NCI-H524 treated with DMSO at 0.1 percent for 48 hours (cell line): ENCODE measurements at regions not wholly inside any gene's neighbourhood (a gene's known extent, or its start where the extent isn't known, plus 50 kb on each side); places are given as distances from the start of the nearest gene placed in this dataset.

ENCODE experiments used
- DNase-seq: peaks from one replicate; lab custom pipeline; 2025; lab: John Stamatoyannopoulos, UW

DNA sequence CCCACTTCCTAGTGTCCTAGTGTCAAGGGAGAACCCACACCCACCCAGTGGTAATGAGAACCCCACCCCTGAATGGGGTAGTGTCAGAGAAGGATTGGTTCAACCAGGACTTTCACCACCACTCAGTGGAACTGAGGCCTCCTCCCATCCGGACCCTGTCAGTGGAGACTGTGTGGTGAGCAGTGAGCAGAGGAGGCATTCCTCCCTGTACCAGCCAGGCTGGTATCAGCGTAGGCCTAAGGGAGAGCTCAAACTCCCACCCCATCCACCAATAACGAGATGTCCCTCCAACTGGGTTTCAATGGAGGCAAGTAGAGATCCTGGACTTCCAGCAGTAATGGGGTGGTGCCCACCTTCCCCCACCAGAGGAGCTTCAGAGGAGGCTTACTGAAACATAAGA lies 1171.4 kb downstream of the TBC1D22A start:
- no peak for DNase-seq

DNA sequence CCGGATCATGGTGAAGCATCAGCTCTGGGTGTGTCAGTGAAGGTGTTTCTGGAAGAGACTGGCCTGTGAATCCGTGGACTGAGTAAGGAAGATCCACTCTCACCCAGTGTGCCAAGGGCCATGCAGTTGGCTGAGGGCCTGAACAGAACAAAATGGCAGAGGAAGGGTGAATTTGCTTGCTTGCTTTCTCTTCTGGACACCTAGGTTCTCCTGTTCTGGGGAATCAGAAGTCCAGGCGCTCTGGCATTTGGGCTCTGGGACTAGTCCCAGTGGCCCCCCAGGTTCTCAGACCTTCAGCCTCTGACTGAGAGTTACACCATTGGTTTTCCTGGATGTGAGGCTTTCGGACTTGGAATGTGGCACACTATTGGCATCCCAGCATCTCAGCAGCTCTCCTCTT lies 1170.8 kb downstream of the TBC1D22A start:
- no peak for DNase-seq

DNA sequence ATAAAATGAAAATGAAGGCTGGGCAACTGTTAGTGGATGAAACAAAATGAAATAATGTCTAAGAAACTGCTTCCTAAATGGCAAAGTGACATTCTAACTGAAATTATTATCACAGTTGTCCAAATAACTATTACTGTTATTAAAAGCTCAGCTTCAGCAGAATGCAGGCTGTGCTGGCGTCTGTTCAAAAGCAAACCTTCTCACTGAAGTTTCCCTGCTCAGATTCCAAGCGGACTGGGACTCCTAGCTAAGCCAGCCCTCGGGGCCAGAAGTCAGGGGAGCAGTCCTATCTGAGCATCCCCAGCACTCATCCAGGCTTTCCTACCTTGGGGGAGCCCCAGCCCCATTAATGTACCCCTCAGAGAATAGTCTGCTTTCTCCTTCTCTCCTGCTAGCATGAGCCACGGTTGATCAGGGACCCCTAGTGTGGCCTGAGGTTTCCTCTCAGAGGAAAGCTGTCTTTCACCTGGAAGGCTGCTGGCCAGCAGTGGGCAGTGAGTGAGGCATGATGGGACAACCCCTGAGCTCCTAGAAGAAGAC lies 1167.3 kb downstream of the TBC1D22A start:
- DNase-seq: no peak

DNA sequence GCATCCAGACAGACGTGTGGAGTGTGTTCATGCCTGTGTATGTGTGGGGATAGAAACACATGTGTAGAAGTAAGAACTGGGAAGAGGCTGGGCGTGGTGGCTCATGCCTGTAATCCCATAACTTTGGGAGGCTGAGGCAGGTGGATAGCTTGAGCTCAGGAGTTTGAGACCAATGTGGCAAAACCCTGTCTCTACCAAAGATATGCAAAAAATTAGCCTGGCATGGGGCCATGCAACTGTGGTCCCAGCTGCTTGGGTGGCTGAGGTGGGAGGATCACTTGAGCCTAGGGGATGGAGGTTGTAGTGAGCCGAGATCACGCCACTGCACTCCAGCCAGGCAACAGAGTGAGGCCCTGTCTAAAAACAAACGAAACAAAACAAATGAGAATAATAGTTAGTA lies 1166.6 kb downstream of the TBC1D22A start:
- no peak for DNase-seq

DNA sequence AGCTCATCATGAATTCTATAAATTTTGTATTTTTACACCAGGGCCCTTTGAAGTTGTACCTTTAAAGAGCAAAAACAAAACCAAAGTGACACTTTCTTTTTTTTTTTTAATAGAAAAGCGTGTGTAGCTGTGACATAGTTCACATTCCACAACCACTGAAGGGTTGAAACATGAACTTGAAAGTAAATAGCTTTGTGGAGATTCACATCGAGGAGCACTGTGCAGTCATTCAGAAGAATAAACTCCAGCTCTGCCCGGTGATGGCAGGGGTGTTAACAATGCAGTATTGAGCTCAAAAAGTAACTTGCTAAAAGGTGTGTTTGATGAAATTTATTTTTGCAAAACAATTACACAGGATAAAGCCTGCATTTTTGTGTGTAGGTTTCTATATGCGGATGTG lies 1166.2 kb downstream of the TBC1D22A start:
- DNase-seq: no peak

DNA sequence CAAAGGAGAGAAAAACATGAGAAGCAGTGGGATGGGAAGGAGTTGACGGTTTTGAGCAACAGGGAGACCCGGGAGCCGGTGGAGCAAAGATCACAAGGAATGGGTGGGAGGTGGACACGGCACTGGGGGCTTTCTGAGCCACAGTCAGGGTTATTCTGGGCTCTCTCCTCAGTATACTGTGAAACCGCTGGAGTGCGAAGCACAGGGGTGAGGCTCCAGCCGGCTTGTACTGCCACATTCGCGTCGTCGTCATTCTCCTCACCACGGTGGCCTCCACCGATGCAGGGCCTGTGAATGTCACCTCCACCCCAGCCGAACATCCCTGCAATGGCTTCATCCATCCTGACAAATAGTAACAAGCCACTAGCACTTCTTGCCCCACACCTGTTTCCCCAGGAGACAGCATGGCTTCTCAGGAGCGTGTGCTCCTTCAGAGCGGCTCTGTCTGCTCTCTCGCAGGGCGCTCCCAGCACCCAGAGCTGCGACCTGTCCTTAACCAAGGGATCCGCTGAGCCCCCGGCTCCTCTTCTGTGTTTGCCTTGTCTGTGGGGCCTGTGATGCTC lies 1165.3 kb downstream of the TBC1D22A start:
- no peak for DNase-seq

DNA sequence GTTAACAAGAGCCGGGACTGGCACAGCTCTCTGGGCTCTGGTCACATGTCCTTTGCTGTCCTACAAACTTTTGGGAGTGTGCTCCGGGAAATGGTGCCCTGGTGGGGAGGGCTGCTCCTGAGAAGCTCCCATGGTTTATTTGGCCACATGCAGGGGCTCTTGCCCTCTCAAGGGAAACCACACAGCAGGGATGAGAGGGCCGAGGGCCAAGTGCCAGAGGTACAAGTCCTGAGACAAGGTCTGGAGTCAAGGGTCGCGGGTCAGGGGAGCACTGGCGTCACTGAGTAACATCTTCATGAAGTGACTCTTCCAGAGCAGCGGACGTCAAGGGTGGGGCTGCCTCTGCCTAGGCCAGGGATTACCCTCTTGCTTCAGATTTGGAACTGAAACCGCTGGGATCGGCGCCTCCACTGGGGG lies 1160.6 kb downstream of the TBC1D22A start:
- no peak for DNase-seq

DNA sequence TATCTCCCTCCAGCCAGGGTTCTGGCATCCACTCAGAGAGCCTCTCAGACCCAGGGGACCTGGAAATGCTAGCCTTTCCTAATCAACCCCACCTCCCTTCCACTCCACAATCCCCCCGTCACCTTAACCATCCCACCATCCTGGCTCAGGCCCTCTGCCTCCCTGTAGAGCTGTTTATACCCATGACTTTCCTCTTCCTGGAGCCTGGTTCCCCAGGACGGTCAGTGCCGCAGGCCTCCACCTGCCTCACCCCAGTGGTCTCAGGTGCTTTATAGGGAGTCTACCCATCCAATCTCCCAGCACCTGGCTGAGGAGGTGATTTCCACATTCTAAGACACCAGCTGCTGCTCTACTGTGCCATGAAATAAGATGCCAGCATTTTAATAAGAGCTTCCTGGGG lies 1159.5 kb downstream of the TBC1D22A start:
- no peak for DNase-seq

DNA sequence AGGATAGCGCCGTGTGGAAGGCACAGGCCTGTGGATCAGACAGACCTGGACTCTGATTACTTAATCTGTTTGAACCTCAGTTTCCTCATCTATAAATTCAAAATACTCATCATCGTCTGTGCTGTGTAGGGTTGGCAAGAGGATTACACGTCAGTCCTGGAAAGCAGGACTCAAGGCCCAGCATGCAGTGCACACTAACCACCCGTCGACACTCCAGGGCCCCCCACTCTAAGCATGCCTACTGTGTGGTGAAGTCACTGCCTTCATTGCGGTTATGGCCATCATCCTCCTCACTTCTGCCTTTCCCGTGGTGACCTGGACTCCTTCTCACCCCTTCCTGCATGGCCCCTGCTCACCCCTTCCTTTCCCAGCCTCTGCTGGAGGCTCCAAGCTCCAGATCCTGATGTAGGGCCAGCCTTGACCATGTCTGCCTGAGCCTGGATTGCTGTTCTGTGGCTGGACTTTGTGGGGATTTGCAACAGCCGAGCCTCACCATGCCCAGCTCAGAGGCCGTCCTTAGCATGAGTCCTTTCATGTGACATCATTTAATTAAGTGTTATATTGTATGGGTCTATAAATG lies 1158.0 kb downstream of the TBC1D22A start:
- no peak for DNase-seq

DNA sequence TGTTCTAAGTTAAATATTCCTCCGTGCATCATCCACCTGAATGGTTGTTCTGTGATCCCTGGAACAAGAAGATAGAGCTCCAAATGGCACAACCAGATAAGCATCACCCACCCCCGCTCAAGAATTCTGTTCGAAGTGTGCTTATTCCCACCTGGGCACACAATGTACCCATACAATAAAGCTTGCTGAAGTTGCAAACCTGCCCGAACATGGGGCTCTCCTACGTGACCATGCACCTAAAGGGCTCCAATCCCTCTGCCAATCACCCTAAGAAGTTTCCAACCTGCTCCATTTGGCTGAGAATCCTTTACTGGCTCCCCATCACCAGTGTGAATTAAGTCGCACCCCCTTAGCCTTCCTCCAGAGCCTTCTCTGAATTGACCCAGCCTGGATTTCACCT lies 1157.4 kb downstream of the TBC1D22A start:
- DNase-seq: no peak

DNA sequence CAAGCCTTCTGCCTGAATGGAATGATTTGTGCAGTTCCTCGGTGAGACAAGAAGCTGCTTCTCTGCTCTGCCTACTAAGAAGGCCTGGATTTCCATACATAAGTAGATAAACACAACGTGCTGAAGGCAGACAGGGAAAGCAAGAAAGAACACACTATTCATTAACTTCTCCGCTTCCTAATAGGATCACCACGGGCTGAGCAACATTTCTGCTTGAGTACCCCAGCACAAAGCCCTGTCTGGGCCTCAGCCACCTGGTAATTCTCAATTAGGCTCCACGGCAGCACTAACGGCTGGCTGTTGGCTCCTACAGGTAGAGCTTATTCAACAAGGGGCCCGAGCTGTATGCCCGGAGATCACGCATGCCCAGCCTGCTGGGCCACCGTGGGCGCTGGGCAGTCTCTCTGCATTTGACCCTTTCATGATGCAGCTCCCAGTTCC lies 1156.6 kb downstream of the TBC1D22A start:
- DNase-seq: peak; percentile 39

DNA sequence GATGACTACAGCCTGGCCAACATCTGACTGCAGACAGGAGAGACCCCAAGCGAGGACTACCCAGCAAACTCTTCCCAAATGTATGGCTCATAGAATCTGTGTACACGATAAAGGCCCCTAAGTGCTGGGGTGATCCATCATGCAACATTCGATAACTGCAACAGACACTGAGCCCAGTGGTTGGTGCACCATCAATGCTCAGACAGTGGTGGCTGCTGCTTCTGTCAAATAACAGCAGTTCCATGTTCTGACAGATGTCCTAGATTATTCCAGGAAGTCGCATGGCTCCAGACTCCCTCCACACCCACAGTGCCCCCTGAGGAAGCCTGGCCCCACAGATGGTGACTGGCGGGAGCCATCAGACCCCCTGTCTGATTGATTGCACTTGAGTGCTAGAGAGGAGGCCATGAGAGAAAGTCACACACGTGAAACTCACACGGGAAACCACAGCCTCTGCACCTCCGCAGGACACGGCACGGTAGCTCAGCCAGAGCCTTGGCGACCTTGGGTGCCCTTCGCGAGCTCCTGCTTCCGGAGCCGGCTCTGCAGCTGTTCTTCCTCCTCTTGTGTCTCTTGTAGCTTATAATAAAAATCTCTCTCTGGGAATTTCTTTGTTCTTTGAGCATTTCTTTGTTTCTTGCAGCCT lies 1155.9 kb downstream of the TBC1D22A start:
- no peak for DNase-seq

DNA sequence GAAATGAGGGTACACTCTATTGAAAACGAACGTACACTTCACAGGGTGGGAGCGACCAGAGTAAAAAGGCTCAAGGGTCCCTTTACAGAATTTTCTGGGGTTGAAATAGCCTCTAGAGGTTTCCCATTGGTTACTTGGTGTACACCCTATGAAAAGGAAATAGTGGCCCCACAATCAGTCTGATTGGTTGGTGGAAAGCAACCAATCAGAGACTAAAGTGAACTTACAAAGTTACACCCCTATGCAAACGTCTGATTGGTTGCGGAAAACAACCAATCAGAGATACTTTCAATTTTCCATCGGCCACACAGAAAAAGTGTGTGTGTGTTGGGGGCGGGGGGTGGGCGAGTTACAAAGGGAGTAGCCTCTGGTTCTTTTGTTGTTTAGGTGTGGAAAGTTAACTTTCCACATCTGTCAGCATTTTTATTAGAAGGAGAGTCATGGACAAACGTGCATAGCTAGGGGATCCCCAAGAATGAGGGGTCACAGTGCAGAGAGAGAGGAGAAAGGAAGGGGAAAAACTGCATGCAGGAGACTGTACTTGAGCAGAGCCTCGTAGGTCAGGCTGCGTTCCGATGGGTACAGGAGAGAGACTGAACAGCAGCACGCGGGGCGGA lies 1152.1 kb downstream of the TBC1D22A start:
- no peak for DNase-seq

DNA sequence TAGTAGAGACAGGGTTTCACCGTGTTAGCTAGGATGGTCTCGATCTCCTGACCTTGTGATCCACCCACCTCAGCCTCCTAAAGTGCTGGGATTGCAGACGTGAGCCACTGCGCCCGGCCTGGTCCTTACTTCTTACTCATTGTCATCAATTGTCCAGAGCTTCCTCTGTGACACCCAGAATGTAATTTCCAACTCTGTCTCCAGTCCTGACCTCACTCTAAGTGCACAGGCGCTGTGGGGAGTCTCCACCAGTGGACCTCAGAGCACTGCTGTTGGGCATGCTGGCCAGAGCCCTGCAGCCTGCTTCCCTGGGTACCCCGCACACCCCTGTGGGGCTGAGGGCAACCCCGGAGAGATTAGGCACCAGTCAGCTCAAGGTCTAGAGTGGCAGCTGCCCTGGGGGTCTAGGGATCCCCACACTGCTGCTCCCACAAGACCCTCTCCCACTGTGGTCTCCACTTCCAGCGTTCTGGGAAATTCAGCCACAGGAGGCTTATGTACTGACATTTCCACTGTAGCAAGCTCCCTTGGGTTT lies 1140.3 kb downstream of the TBC1D22A start:
- no peak for DNase-seq

DNA sequence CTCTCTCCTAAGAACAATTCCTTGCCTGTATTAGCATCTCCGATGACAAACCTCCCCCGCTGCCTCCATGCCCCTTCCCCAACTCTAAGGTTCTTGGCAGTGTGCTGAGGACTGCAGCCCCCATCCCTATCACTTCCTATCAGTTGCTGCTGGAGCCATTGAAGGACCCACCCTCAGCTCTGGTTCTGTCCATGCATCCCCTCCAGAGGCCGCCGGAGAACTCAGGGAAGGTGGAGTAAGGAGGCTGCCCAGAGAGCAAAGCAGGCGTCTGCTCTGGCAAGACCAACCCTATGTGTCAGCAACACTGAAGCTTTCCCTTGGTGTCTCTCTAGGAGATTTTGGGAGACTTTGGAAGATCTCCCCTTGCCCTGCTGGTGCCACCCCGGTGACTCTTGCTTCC lies 1139.5 kb downstream of the TBC1D22A start:
- no peak for DNase-seq

DNA sequence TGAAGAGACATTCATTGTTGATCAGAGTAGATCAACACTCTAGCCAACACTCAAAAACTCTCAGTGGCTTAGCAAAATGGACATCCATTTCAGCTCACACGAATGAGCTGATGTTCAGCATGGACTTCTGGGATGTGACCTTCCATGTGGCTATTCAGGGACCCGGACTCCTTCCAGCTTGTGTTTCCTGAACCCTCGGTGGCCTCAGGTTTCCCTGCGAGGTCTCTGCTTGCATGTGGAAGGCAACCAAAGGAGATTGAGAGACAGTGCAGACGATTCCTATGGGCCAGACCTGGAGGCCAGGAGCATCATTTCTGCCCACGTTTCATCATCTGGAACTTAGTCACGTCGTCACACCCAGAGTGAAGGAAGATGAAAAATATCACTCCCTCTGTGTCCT lies 1137.4 kb downstream of the TBC1D22A start:
- no peak for DNase-seq

DNA sequence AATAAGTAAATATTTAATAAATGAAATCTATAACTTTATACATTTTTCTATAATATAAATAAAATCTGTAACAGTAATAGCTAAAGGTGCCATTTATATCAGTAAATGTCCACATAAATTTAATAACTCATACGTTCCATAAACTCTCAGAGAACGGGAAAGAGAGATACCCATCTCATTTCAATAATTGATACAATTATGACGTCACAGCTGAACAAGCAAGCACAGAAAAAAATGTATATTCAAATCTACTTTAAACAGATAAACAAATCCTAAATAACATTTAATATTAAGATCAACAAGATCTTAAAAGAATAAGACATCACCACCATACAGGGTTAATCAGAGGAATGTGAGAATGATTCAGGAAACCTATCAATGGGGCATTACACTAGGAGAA lies 1136.5 kb downstream of the TBC1D22A start:
- no peak for DNase-seq

DNA sequence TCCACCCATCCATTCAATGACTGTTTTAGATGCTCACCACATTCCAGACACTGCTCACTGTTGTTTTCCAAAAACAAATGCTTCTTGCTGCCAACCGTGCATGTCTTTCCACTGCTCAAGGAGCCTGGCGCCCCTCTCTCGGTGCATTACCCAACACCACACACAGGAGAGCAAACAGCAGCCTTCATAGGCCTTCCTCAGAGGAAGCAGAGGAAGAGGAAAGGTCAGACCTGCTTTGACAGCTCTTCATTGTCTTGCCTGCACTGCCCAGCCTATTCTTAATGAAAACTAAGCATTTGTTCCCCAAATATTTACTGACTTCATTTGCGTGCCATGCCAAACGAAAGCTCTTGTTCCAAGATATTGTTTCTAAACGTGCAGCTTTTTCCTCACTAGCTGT lies 1129.2 kb downstream of the TBC1D22A start:
- no peak for DNase-seq

DNA sequence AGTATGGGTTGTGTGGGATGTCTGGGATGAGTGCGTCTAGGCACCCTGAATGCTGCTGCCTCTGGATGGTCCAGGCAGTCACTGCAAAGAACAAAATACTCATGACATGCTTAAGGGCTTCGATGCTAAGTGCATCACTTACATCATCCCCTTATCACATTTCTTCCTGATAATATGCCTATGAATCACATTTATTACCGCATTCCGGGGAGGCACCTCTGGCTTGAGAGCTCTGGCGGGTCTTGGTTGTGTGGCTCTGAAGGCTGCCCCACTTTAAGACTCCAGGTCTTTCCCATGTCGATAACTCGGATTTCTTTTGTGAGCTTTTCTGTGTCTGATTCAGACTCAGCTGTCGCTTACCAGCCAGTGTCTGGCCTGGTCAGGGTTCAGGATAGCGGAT lies 1126.4 kb downstream of the TBC1D22A start:
- DNase-seq: no peak

DNA sequence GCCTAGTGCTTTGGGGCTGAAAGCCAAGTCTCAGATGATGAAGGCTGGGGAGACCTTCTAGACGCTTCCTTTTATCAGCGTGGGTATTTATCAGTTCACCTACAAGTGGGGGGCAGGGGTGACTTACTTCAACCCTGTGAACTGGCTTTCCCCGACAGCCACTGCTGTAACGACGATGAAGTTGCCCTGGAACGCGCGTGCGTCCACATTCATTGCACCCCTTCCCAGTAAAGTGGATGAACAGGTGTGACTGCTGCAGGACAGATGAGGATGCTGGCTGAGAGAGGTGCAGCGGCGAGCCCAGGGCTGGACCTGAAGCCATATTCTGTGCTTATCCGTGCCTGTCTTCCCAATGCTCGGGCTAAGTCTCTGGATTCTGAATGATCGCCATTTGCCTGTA lies 1122.3 kb downstream of the TBC1D22A start:
- DNase-seq: no peak

DNA sequence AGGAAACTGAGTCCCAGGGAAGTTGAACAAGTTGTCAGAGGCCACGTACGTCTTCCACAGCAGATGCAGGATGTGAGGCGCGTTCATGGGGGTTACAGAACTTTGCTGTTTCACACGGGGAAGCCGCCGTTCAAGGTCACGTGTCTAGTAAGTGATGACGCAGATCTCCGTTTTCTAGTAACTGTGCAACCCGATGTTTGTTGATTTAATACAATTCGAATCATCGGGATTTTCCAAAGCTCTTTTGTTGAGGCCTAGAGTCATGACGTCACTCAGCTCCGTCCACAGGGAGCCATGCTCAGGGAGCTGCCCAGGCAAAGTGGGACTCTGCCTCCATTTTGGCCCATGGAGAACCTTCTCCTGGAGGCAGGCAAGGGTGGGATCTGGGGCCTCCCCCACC lies 1121.8 kb downstream of the TBC1D22A start:
- no peak for DNase-seq

DNA sequence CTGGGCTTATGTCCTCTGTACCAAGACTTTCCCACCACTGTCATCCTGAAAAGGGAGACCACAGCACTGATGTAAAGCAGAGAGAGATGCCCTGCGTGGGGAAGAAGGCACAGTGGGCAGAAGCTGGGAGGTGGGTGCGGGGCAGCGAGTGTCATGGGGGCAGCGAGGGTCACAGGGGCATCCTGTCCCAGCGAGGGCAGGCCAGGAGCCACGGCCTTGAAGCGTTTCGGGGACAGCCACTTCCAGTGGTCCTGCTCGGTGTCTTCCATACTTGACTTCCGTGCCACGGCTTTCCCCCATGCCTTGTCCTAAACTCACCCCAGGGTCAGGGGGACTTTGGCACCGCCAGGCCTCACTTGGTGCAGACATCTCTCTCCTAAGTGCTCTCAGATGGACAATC lies 1121.3 kb downstream of the TBC1D22A start:
- DNase-seq: no peak

DNA sequence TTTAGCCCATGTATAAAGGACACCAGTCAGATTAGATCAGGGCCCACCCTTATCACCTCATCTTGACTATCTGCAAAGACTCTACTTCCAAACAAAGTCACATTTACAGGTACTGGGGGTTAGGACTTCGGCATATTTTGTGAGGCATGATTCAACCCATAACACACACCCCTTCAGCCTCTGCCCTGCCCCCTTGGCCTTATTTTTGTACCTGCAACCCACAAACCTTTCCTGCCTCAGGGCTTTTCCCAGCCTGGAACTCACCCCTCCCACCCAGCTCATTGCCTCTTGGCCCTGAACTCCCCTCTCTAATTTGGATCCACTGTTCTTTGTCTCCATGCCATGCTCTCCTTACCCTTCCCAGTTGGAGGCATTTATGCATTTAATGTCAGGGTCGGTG lies 1116.9 kb downstream of the TBC1D22A start:
- no peak for DNase-seq
